LHCN-M2 (cell line): ENCODE measurements at regions not wholly inside any gene's neighbourhood (a gene's known extent, or its start where the extent isn't known, plus 50 kb on each side); places are given as distances from the start of the nearest gene placed in this dataset.

Experiments used
- DNase-seq: peaks from one replicate; pipeline ENCODE4 v3.0.0-alpha.2; 2012; ENCODE audit warnings: low read depth

DNA sequence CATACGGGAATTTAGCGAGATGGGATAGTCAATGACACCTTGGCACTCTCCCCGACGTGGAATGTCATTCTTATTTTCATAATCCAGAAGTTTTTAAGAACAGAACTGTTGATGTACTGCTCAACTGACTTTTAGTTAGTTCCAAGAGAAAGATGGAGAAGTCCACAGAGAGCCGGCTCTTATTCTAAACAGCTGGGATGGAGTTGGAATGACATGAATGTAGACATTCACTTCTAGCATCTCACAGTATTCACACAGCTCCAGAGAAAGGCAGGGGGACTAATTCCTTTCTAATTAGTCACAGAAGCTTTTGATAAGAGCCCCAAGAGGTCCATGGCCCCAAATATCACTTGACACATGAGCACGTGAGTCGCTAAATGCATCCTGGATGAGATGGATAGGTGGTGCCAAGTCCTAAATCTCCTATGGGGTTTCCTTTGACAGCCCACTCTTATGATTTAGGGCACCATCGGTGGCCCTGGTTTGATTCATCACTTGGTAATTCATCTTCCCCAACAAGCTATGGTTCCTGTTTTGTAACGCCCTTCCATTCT, 420.3 kb upstream of the AUTS2 start:
- no peak for DNase-seq

DNA sequence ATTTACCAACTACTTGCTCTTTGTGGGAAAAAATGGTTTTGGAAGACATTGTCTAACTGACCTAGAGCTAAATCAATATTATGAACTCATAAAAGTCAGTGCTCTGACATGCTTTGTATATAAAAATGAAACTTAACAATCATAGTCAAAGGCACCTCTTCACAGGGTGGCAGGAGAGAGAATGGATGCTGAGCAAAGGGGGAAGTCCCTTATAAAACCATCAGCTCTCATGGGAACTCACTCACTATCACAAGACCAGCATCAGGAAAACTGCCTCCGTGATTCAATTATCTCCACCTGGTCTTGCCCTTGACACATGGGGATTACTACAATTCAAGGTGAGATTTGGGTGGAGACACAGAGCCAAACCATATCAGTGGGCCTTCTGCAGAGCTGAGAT, 417.6 kb upstream of the AUTS2 start:
- no peak for DNase-seq

DNA sequence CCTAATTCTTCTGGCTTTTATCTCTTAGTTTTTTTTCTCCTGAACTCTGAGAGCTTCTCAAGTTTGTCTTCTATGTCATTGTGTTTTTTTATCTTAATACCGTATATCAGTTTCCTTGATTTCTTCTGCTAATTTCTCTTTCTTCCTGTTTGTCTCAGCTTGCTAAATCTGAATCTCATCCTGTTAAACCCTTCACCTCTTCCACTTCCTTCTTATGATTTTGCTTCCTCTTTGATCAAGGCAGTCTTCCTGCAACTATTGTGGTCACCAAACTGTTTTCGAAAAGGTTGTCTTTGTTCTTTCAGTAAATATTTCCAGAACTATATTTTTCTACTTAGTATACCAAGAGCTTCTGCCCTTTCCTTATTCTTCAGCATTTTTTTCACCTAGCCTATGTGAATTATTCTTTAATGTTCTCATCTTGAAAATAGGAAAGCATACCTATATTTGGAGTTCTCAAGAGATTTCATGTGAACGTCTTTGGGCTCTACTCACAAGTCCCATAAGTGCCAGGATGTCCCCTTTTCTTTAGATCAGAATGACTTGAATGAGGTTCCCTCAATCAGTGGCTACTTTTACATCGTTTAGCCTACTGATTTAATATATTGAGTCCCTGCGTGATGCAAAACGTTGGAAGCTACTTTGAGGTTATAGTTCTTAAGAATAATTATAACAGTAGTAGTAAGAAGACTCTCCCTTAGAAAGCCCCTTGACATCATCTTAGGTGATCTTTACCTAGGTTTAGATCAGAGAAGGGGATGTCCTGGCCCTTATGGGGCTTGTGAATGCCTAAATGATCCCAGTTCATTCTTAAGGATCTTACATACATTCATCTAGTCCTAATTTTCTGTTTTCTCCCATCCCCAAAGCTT, 415.4 kb upstream of the AUTS2 start:
- DNase-seq, result no peak

DNA sequence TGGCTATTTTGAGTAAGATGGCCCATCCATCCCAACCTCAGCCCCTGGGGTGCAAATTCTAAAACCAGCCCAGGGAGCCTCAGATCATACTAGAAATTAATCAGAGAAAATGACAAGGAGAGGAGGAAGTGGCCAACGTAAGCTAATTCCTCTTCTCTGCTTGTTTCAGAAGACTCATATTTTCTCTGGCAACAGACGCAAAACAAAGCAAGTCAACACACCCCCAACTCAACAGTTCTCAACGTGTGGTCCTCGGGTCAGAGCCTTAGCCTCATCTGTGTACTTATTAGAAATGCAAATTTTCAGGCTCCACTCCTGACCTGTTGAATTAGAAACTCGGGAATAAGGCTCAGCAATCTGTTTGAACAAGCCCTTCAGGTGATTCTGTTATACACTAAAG, 413.9 kb upstream of the AUTS2 start:
- no peak for DNase-seq

DNA sequence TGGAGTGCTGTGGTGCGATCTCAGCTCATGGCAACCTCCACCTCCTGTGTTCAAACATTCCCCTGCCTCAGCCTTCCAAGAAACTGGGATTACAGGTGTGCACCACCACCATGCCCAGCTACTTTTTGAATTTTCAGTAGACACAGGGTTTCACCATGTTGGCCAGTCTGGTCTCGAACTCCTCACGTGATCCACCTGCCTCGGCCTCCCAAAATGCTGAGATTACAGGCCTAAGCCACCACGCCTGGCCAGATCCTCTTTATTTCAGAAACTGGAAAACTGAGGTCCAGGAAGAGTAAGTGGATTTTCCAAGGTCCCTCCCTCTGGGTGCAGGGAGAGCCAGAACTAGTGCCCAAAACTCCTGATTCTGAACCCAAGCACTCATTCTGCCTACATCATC, 413.1 kb upstream of the AUTS2 start:
- no peak for DNase-seq

DNA sequence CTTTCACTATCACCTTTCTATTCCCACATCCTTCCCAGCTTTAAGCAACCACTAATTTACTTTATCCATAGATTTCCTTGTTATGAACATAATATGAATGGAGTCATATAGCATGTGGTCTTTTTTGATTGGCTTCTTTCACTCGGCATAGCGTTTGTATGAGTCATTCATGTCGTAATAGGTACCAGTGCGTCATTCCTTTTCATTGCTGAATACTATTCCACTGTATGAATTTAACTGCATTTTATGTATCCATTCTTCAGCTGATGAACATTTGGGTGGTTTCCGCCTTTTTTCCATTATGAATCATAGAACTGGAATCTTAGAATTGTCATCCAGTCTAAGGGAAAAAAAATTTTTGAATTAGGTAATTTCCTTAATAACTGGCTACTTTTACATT, 411.3 kb upstream of the AUTS2 start:
- DNase-seq, result no peak

DNA sequence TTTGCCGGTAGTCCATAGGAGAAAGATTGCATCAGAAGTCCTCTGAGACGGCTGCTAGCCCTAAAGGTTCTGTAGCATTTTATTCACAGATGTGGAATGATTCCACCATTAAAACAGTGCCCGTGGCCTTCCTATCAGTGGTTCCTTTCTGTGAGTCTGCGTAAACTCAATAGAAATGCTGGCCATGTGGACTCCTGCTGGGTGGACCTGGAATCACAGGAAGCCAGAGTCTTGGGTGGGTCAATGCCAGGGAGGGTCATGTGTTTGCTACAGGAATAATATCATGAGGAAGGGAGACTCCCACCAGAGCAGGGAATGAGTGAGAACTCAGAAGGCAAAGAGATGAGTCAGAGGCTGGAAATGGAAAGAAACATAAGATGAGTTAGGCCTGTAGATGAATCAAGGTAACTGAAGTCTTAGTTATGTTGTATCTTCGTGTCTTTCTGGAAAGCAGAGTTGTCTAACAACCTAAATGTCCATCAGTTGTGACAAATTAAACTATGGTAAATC, 410.4 kb upstream of the AUTS2 start:
- DNase-seq, result no peak

DNA sequence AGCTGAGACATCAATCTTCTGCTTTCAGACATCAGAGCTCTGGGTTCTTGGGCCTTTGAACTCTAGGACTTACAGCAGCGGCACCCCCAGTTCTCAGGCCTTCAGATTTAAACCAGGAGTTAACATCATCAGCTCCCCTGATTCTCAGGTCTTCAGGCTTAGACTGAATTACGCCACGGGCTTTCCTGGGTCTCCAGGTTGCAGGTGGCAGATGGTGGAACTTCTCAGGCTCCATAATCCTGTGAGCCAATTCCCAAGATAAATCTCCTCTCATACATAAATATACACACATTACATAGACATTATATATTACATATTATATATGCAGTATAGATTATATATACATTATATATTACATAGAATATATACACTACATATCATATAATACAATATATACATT, 408.9 kb upstream of the AUTS2 start:
- no peak for DNase-seq

DNA sequence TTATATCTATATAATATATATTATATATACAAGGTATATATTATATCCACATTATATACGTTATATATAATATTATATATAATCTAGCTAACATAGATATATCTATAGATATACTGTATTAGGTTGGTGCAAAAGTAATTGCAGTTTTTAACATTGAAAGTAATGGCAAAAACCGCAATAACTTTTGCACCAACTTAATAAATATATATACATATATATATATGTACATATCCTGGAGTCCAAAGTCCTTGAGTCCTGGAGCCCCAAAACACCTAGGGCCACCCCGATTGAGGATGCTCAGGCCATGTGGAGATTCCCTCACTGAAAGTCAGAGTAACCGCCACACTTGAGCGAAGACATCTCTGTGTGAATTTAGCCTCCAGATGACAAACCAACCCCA, 408.2 kb upstream of the AUTS2 start:
- DNase-seq, result no peak

DNA sequence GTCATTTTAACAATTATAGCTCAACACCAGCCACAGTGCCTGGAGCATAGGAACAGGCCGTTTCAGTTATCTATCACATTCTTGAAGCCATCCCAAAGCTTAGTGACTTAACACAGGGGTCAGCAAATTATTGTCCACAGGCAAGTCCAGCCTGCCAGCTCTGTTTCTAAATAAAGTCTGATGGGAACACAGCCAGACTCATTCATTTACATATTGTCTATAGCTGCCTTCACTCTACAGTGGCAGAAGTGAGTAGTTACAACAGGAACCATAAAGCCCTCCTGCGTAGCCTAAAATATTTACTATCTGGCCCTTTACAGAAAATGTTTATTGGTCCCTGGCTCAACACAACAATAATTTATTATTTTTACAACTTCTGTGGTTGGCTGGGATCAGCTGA, 407.5 kb upstream of the AUTS2 start:
- DNase-seq, result no peak

DNA sequence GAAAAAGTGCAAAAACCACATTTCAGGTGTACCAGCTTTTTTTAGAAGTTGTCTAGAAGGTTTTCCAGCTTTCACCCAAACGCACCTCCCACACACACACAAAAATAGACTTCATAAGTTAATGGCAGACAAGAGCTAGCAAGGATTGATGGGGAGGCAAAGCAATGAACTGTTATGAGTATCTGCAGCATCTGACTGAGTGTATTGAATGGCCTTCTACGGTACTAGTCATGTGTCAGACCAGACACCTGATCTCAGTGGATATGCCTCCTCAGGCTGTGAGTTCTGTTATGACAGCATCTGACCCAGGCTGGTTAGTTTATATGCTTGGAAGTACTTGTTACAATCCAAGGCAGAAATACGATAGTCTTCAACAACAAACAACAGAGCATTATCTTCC, 406.1 kb upstream of the AUTS2 start:
- DNase-seq, result no peak

DNA sequence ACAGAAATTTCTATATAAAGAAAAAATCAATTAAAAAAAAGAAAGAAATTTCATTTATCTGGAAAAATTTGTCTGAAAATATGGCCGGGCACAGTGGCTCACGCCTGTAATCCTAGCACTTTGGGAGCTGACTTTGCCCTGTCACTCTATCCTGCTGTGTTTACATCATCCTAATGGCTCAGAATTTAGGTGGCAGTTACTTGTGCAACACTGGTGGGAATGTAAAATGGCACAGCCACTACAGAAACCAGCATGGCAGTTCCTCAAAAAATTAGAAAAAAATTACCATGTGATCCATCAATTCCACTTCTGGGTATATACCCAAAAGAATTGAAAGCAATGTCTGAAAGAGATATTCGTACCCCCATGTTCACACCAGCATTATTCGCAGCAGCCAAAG, 405.2 kb upstream of the AUTS2 start:
- no peak for DNase-seq

DNA sequence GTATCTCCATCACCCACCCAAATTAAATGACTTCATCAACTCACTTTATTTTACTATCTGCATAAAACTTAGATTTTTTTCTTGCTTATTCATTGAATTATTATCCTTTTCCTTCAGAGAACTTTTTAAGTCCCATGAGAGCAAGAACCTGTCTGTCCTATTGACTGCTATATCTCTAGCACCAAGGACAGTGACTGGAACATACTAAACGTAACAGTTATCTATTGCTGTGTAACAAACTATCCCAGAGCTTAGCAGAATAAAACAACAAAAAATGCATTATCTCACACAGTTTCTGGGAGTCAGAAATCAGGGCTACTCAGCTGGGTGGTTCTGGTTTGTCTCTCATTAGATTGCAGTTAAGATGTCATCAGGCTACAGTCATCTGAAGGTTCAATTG, 401.7 kb upstream of the AUTS2 start:
- no peak for DNase-seq

DNA sequence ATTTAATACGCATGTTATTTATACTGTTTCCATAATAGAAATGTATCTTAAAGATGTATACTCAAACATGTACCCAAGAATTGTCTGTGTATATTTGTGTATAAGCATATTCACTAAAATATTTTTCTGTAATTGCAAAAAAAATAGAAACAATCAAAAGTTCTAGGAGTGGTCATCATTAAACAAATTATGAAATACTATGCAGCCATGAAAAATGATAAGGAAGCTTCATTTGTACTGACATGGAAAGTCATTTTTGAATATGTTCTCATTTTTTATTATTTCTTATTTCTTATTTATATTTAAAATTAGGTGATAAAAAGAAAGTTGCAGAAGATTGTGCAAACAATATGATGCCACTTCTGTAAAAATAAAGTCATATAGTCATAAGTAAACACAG, 400.0 kb upstream of the AUTS2 start:
- no peak for DNase-seq

DNA sequence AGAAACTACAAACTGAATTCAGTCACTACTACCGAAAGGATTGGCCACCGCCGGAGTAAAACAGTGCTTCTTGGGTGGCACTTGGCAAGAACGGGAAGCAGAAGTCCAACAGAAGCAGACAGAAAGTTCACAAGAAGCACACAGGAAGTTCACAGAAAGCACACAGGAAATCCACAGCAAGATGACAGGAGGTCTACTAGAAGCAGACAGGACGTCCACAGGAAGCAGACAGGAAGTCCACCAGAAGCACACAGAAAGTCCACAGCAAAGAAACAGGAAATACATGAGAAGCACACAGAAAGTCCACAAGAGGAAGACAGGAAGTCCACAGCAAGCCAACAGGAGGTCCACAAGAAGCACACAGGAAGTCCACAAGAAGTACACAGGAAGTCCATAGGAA, 399.2 kb upstream of the AUTS2 start:
- no peak for DNase-seq

DNA sequence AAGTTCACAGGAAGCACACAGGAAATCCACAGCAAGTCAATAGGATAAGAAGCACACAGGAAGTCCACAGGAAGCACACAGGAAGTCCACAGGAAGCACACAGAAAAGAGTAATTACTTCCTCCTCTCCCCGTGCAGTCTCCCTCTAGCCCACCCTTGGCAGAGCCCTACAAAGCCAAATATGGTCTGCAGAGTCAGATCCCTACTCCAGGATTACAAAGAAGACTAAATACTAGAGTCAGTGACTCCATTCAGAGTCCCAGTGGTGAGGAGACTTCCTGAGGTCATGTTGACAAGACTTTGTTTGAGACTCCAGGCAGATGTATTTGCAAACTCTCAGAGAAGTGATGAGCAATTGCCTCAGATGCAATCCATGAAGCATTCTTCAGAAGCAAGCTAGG, 398.6 kb upstream of the AUTS2 start:
- DNase-seq, result no peak

DNA sequence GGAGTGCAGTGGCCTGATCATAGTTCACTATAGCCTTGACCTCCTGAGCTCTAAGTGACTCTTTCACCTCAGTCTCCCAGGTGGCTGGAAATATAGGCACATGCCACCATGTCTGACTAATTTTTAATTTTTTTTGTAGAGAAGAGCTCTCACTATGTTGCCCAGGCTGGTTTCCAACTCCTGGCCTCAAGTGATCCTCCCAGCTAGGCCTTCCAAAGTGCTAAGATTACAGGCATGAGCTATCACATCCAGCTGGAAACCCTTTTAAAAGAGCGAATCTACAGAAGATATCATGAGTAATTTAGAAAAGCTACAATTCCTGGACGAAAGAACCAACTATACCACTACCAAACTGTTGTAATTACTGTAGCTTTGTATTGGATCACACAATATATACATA, 394.4 kb upstream of the AUTS2 start:
- no peak for DNase-seq

DNA sequence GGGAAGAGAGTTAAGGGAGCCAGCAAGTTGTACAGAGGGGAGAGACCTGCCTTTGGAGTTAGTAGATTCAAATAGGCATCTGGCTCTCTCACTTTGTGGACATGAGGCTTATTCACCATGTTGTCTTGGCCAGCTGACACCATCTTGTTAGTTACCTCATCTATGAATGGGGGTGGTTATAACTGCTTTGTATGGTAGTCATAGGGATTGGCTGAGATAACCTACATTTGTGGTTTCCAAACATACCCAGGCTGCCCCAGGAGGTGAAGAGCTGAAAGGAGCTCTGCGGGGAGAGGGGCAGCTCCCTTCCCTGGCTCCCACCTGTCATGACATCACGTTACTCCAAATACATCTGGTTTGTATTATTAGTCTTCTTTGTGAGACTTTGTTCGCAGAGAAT, 393.3 kb upstream of the AUTS2 start:
- DNase-seq, result no peak

DNA sequence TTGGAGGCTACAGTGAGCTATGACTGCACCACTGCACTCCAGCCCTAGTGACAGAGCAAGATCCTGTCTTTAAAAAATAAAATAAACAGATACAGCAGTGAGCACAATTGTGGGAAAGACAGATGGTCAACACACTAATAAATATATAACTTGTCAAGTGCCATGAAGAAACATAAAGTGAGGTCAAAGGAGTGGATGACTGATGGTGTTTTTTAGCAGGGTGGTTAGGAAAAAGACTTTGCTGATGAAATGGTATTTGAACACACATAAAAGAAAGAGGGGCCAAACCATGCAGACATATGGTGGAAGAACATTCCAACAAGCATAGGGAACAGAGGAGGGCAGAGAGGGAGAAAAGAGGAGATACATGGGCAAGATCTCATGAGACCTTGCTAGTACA, 392.7 kb upstream of the AUTS2 start:
- DNase-seq, result no peak

DNA sequence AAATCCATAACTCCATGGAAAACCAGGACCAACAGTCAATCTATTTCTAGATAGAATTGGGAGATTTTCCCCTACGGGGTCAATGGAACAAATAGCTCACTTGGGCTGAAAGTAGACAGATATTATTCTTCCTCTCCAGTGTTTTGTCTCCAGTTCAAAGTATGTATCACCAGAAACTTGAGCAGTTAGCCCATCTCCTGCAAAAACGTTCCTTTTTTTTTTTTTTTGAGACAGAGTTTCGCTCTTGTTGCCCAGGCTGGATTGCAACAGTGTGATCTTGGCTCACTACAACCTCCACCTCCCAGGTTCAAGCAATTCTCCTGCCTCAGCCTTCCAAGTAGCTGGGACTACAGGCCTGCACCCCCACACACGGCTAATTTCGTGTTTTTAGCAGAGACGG, 390.0 kb upstream of the AUTS2 start:
- no peak for DNase-seq

DNA sequence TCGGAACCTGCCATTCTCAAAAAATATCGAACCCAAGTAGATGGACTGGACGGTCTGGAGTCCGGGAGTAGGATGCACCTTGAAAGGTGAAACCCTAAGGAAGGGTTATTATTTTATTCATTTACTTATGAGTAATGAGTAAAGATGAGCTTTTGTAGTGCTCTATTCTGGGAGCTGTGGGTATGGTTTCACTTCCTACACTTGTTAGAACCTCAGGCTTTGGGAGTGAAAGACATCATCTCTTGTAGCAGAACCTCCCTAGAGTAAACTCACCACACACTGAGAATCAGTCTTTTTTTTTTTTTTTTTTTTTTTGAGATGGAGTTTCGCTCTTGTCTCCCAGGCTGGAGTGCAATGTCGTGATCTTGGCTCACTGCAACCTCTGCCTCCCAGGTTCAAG, 389.4 kb upstream of the AUTS2 start:
- no peak for DNase-seq

DNA sequence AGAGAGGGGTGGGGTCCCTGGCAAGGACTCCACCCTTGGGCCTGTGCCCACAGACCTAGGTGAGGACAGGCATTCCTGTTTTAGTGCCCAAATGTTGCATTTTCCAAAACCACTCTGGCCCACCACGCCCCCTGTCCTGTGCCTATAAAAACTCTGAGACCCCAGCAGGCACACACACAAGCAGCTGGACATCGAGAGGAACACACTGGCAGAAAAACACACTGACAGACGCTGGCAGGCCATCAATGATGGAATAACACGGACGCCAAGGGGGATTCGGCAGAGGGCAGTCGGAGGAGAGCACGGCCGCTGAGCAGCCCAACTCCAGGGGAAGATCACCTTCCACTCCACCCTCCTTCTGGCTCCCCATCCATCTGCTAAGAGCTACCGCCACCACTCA, 386.9 kb upstream of the AUTS2 start:
- DNase-seq, result no peak

DNA sequence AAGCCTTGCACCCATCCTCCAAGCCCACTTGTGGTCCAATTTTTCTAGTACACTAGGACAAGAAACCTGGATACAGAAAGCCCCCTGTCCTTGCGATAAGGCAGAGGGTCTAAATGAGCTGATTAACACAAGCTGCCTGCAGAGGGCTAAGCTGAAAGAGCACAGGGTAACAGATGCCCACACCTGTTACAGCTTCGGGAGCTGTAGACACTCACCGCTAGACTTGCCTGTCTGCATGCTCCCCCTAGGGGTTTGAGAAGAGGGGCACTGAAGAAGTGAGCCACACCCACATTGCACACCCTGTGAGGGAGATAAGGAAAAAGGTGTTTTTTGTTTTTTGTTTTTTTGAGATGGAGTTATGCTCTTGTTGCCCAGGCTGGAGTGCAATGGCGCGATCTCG, 386.5 kb upstream of the AUTS2 start:
- DNase-seq, result no peak

DNA sequence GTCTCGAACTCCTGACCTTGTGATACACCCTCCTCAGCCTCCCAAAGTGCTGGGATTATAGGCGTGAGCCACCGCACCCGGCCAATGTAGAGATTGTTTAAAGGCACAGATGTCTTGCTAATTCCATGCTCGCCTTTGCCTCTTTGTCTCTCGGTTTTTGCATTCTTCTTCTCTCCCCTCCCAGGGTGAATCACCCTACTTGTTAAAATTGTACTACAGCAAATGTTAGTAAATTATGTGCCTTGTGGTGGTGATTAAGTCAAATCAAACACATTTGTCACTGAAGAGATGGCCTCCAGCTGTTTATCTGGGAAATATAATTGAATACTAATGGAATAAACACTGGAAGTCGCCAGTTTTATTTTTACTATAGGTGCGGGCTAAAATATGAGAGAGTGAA, 384.4 kb upstream of the AUTS2 start:
- DNase-seq, result no peak
